ENCODE measurements at regions not wholly inside any gene's neighbourhood (a gene's known extent, or its start where the extent isn't known, plus 50 kb on each side); places are given as distances from the start of the nearest gene placed in this dataset.
"Not testable (repeated sequence)": the region's sequence is repeated elsewhere in the genome, so short reads cannot be mapped to it uniquely, and the experiment has no call there.

- TF ChIP-seq ZFX (IDR thresholded peaks at IDR 0.05), result no peak
Measured at GRCh38 chr12:43196268-43196907, 355.6 kb downstream of the ADAMTS20 start (continued).

GRCh38 chr12:43193096-43193495 is 358.9 kb downstream of the ADAMTS20 start:
- CTCF ChIA-PET; BruUV-seq (replicated peaks); H3K9me3 ChIP-seq (ENCODE audit: control insufficient read depth in 1 of 2, insufficient read depth in 1 of 2, low read depth in 1 of 2, low read length in 2 of 2); ATAC-seq; H3K4me1 ChIP-seq (ENCODE audit: control insufficient read depth in 1 of 2, insufficient read depth in 2 of 2, low read length in 2 of 2); DNase-seq (ENCODE audit: low read depth, low spot score); H3K4me3 ChIP-seq (replicated peaks in 1 of 2; ENCODE audit: low read depth in 1 of 2, low read length in 2 of 2); H3K27me3 ChIP-seq (ENCODE audit: insufficient read depth, low read length); H3K4me2 ChIP-seq (ENCODE audit: low read length); H3K9me2 ChIP-seq (ENCODE audit: insufficient read depth); POLR2A ChIA-PET; H3K36me3 ChIP-seq (ENCODE audit: control insufficient read depth in 1 of 2, insufficient read depth in 2 of 2, low read length in 2 of 2); H3K27ac ChIP-seq (ENCODE audit: low read depth, low read length); H2AFZ ChIP-seq (ENCODE audit: low read depth, low read length, poor library complexity, severe bottlenecking); intact Hi-C loops (cut with micrococcal nuclease); RAD21 ChIA-PET (ENCODE audit: low non-redundant PET in 1 of 2, low total read pairs in 2 of 2, uncharacterized antibody in 2 of 2, unreplicated experiment in 2 of 2); H3K79me2 ChIP-seq (ENCODE audit: insufficient read depth, low read length); H4K20me1 ChIP-seq (ENCODE audit: insufficient read depth); H3K9ac ChIP-seq (ENCODE audit: low read length): not testable (repeated sequence)

- H3K79me2 ChIP-seq (ENCODE audit: insufficient read depth, low read length); H2AFZ ChIP-seq (ENCODE audit: low read depth, low read length, poor library complexity, severe bottlenecking); DNase-seq (ENCODE audit: low read depth, low spot score); H3K36me3 ChIP-seq (ENCODE audit: control insufficient read depth in 1 of 2, insufficient read depth in 2 of 2, low read length in 2 of 2); H3K27ac ChIP-seq (ENCODE audit: low read depth, low read length); BruUV-seq (replicated peaks); H3K27me3 ChIP-seq (ENCODE audit: insufficient read depth, low read length); RAD21 ChIA-PET (ENCODE audit: low non-redundant PET in 1 of 2, low total read pairs in 2 of 2, uncharacterized antibody in 2 of 2, unreplicated experiment in 2 of 2); H3K4me1 ChIP-seq (ENCODE audit: control insufficient read depth in 1 of 2, insufficient read depth in 2 of 2, low read length in 2 of 2); H3K9ac ChIP-seq (ENCODE audit: low read length); H4K20me1 ChIP-seq (ENCODE audit: insufficient read depth); H3K9me2 ChIP-seq (ENCODE audit: insufficient read depth); CTCF ChIA-PET; H3K4me3 ChIP-seq (replicated peaks in 1 of 2; ENCODE audit: low read depth in 1 of 2, low read length in 2 of 2); POLR2A ChIA-PET; H3K4me2 ChIP-seq (ENCODE audit: low read length); ATAC-seq; intact Hi-C loops (cut with micrococcal nuclease); H3K9me3 ChIP-seq (ENCODE audit: control insufficient read depth in 1 of 2, insufficient read depth in 1 of 2, low read depth in 1 of 2, low read length in 2 of 2): not testable (repeated sequence)
Measured at GRCh38 chr12:43192442-43192841, 359.6 kb downstream of the ADAMTS20 start.
